NCI-H2171 treated with DMSO at 0.1 percent for 48 hours (cell line): ENCODE measurements at regions not wholly inside any gene's neighbourhood (a gene's known extent, or its start where the extent isn't known, plus 50 kb on each side); places are given as distances from the start of the nearest gene placed in this dataset.
"Not testable (repeated sequence)": the region's sequence is repeated elsewhere in the genome, so short reads cannot be mapped to it uniquely, and the experiment has no call there.

Experiments used
- DNase-seq: peaks from one replicate; lab custom pipeline; 2025; lab: John Stamatoyannopoulos, UW

- no peak for DNase-seq
Observed at GRCh38 chr2:215260097-215260677, 51.7 kb upstream of the ATIC start.

DNA sequence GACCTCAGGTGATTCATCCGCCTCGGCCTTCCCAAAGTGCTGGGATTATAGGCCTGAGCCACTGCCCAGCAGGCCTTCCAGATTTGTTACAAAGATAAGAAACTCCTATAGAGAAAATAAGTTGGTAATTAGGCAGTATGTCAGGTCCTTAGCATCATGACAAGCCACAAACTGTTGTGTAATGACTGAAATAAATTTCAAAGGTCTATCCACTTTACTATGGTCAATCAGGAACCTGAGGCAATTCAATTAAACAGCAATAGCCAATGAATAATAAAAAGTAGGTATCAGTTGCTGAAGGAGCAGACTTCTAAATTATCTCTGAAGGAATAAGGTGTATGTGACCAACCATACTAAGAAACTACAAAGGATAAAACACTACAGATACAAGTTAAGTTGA is 62.4 kb upstream of the ATIC start:
- DNase-seq = no peak

GRCh38 chr2:215245919-215246318 is 65.9 kb upstream of the ATIC start:
- not testable (repeated sequence) for DNase-seq

- no peak for DNase-seq
Observed at GRCh38 chr2:215241791-215242305, 70.0 kb upstream of the ATIC start.

- no peak for DNase-seq
Observed at GRCh38 chr2:215238485-215239098, 73.3 kb upstream of the ATIC start.

DNA sequence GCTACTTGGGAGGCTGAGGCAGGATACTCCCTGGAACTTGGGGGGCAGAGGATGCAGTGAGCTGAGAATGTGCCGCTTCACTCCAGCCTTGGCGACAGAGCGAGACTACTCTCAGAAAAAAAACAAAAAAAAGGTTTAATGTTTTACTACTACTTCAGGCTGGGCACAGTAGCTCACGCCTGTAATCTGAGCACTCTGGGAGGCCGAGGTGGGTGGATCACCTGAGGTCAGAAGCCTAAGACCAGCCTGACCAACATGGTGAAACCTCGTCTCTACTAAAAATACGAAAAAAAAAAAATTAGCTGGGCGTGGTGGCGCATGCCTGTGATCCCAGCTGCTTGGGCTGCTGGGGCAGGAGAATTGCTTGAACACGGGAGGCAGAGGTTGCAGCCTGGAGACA is 75.7 kb upstream of the ATIC start:
- DNase-seq = no peak

- DNase-seq = not testable (repeated sequence)
Observed at GRCh38 chr2:215220221-215220620, 81.8 kb upstream of the ABCA12 start.

DNA sequence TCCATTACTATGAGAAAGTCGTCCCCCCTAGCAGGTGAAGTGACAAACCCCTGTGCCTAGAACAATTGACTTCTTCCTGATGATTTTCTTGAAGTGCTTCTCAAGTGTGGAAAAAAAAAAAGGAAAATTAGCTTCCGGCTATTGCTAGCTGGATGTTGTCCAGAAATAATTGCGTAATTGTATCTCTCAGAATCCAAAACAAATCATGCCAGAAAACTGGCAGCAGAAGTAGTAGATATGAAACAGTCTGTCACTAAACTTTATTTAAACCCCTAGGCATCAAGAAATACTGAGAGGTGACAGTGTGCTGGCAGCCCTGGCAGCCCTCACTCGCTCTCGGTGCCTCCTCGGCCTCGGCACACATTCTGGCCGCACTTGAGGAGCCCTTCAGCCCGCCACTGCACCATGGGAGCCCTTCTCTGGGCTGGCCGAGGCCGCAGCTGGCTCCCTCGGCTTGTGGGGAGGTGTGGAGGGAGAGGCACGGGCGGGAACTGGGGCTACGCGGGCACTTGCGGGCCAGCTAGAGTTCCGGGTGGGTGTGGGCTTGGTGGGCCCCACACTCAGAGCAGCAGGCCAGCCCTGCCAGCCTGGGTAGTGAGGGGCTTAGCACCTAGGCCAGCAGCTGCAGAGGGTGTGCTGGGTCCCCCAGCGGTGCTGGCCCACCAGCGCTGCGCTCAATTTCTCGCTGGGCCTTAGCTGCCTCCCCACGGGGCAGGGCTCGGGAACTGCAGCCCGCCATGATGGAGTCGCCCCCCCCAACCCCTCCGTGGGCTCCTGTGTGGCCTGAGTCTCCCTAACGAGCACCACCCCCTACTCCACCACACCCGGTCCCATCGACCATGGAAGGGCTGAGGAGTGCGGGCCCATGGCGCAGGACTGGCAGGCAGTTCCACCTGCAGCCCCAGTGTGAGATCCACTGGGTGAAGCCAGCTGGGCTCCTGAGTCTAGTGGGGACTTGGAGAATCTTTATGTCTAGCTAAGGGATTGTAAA is 80.5 kb upstream of the ABCA12 start:
- peak; percentile 9 for DNase-seq

GRCh38 chr2:215216806-215217205 is 78.4 kb upstream of the ABCA12 start:
- no peak for DNase-seq

DNA sequence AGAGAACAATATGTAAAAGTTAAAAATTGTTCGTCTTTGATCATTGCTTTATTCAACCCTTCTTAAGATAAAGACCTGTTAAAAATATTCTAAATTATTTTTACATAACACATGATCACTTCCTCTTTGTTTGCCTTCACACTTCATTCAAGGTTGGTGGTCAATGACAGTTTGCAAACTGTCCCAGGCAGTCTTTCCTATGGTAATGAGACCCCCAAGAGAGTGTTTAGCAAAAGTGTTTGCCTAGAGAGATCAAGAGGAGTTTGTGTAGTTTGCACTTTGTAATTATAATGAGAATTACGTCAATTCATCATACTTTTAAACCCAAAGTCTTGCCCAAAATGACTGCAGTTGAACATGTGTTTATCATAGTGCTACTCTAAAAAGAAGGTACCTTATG is 77.2 kb upstream of the ABCA12 start:
- no peak for DNase-seq

DNA sequence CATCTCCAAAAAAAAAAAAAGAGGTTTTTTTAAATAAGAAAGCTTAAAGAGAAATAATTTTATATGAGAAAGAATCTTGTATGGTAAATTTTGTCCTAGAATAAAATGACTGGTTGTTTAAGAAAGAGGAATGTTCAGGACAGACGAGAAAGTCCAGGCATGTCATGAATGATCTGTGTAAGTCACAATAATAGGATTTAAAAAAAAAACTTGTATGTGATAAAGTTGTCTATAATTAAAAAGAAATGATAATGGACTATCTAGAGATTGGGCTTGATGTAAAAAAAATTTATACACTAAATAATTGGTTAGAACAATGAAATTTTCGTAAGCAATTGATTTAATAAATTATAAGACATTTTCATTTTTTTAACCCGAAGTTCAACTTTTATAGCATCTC is 71.7 kb upstream of the ABCA12 start:
- DNase-seq = no peak

DNA sequence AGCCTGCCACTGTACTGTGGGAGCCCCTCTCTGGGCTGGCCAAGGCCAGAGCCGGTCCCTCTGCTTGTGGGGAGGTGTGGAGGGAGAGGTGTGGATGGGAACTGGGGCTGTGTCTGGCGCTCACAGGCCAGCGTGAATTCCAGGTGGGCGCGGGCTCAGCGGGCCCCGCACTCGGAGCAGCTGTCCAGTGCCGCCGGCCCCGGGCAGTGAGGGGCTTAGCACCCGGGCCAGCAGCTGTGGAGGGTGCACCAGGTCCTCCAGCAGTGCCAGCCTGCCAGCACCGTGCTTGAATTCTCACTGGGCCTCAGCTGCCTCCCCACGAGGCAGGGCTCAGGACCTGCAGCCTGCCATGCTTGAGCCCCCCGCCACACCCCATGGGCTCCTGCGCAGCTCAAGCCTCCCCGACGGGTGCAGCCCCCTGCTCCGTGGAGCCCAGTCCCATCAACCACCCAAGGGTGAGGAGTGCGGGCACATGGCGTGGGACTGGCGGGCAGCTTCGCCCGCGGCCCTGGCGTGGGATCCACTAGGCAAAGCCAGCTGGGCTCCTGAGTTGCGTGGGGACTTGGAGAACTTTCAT is 69.5 kb upstream of the ABCA12 start:
- no peak for DNase-seq

- DNase-seq = no peak
Observed at GRCh38 chr2:215207041-215207440, 68.6 kb upstream of the ABCA12 start.

DNA sequence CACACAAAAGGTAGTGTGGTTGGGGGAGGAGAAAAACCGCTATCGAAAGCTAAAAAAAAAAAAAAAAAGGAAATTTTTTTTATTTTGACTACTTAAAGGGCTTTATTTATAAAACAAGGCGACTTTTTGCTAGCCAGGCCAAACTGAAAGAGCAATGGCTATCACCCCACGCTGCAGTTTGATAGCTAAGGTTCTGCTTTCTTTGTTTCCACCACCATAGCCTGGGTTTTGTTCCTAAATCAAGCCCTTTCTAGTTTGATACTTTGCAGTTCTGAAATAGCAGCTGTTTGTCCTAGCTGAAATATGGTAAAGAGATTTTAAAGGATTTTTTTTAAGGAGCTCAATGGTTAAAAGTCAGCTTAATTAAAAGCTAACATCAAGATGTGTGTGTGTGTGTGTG is 67.4 kb upstream of the ABCA12 start:
- DNase-seq = no peak

- no peak for DNase-seq
Observed at GRCh38 chr2:215191477-215191876, 53.1 kb upstream of the ABCA12 start.

DNA sequence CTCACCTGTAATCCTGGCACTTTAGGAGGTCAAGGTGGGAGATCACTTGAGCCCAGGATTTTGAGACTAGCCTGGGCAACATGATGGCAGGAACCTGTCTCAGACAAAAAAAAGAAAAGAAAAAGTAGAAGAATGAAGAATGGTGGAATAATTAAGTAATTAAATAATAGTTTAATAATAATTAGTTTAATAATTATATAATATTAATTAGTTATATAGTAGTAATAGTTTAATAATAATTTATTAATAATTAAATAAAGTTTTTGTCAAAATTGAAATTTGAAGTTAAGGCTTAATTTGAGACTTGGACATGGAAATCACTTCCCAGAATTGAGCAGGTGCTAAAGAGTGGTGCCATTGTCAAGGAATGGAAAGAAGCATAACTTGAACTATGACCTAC is 52.2 kb upstream of the ABCA12 start:
- DNase-seq = no peak

GRCh38 chr2:215189393-215189792 is 51.0 kb upstream of the ABCA12 start:
- DNase-seq = no peak
